ENCODE measurements at regions not wholly inside any gene's neighbourhood (a gene's known extent, or its start where the extent isn't known, plus 50 kb on each side); places are given as distances from the start of the nearest gene placed in this dataset.

DNA sequence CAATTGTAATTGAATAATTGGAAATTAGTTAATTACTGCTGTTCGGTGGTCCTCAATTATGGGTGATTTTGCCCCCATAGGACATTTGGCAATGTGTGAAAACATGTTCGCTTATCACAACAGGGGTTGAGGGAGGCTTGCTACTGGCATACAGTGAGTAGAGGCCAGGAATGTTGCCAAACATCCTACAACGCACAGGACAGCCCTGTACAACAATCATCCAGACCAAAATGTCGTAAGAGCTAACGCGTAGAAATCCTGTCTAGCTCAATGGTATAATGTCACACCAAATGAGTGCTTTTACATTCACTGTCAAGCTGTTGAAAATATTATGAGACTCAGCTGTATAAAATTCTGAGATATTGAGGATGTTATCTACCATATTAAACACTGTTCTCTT lies 464.4 kb upstream of the TUSC1 start:
- TF ChIP-seq, protein P1, sequence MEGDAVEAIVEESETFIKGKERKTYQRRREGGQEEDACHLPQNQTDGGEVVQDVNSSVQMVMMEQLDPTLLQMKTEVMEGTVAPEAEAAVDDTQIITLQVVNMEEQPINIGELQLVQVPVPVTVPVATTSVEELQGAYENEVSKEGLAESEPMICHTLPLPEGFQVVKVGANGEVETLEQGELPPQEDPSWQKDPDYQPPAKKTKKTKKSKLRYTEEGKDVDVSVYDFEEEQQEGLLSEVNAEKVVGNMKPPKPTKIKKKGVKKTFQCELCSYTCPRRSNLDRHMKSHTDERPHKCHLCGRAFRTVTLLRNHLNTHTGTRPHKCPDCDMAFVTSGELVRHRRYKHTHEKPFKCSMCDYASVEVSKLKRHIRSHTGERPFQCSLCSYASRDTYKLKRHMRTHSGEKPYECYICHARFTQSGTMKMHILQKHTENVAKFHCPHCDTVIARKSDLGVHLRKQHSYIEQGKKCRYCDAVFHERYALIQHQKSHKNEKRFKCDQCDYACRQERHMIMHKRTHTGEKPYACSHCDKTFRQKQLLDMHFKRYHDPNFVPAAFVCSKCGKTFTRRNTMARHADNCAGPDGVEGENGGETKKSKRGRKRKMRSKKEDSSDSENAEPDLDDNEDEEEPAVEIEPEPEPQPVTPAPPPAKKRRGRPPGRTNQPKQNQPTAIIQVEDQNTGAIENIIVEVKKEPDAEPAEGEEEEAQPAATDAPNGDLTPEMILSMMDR (IDR thresholded peaks at IDR 0.05) = no peak
- no peak for TF ChIP-seq POLR2A (IDR thresholded peaks at IDR 0.05)

Data from testis (tissue), 2 donors.